HG02981 (cell line): ENCODE measurements at regions not wholly inside any gene's neighbourhood (a gene's known extent, or its start where the extent isn't known, plus 50 kb on each side); places are given as distances from the start of the nearest gene placed in this dataset.

Experiments used
- ATAC-seq: cut with Tn5 transposase; IDR thresholded peaks from one replicate; pipeline ENCODE4 v1.9.1; 2021; ENCODE audit warnings: mild to moderate bottlenecking, moderate library complexity; ENCODE audit not compliant: unreplicated experiment

GRCh38 chr3:170784406-170784805 is 85.6 kb downstream of the RPL22L1 start:
- no peak for ATAC-seq

GRCh38 chr3:170780955-170781354 is 89.0 kb downstream of the RPL22L1 start:
- no peak for ATAC-seq

- no peak for ATAC-seq
Observed at GRCh38 chr3:170780471-170780870, 89.5 kb downstream of the RPL22L1 start.

GRCh38 chr3:170778240-170779217 is 91.5 kb downstream of the RPL22L1 start:
- ATAC-seq, result no peak

GRCh38 chr3:170777564-170777926 is 92.5 kb downstream of the RPL22L1 start:
- ATAC-seq, result no peak

GRCh38 chr3:170776887-170777563 is 93.0 kb downstream of the RPL22L1 start:
- ATAC-seq, result no peak

GRCh38 chr3:170773682-170774425 is 96.1 kb downstream of the RPL22L1 start:
- no peak for ATAC-seq

- ATAC-seq, result no peak
Observed at GRCh38 chr3:170772175-170772574, 97.8 kb downstream of the RPL22L1 start.

GRCh38 chr3:170768334-170768801 is 101.6 kb downstream of the RPL22L1 start:
- ATAC-seq, result no peak

- ATAC-seq, result no peak
Observed at GRCh38 chr3:170767576-170767941, 102.4 kb downstream of the RPL22L1 start.

GRCh38 chr3:170766823-170767575 is 103.0 kb downstream of the RPL22L1 start:
- no peak for ATAC-seq

GRCh38 chr3:170766253-170766652 is 103.7 kb downstream of the RPL22L1 start:
- ATAC-seq, result no peak

- ATAC-seq, result no peak
Observed at GRCh38 chr3:170765419-170766078, 104.4 kb downstream of the RPL22L1 start.

- no peak for ATAC-seq
Observed at GRCh38 chr3:170764017-170764416, 106.0 kb downstream of the RPL22L1 start.

GRCh38 chr3:170762064-170762463 is 107.9 kb downstream of the RPL22L1 start:
- no peak for ATAC-seq

GRCh38 chr3:170761103-170761502 is 108.9 kb downstream of the RPL22L1 start:
- no peak for ATAC-seq

- ATAC-seq, result no peak
Observed at GRCh38 chr3:170760174-170760526, 109.8 kb downstream of the RPL22L1 start.

GRCh38 chr3:170759511-170760173 is 110.4 kb downstream of the RPL22L1 start:
- ATAC-seq, result no peak

- no peak for ATAC-seq
Observed at GRCh38 chr3:170757038-170757437, 113.0 kb downstream of the RPL22L1 start.

- no peak for ATAC-seq
Observed at GRCh38 chr3:170754311-170754693, 115.7 kb downstream of the RPL22L1 start.
